OCI-LY1 (cell line): ENCODE measurements at regions not wholly inside any gene's neighbourhood (a gene's known extent, or its start where the extent isn't known, plus 50 kb on each side); places are given as distances from the start of the nearest gene placed in this dataset.

Experiments used
- CTCF ChIP-seq: fragments of 200-600 bp; sonication (generic), shearing (Covaris generic); IDR thresholded peaks from 2 replicates; pipeline ENCODE4 v1.5.1; 2017; ENCODE audit warnings: mild to moderate bottlenecking, antibody characterized with exemption, low read length, moderate library complexity, mixed read lengths
- EZH2 ChIP-seq: fragments of 200-600 bp; sonication (generic), shearing (Covaris generic); IDR thresholded peaks from 2 replicates; pipeline ENCODE4 v1.8.0; 2017; ENCODE audit warnings: borderline replicate concordance, mixed run types, mild to moderate bottlenecking, antibody characterized with exemption, low read length, moderate library complexity, mixed read lengths

GRCh38 chr11:112792070-112792469 is 169.2 kb upstream of the NCAM1 start:
- TF ChIP-seq EZH2 (no peak), CTCF (no peak)
